ENCODE measurements at regions not wholly inside any gene's neighbourhood (a gene's known extent, or its start where the extent isn't known, plus 50 kb on each side); places are given as distances from the start of the nearest gene placed in this dataset.
"Not testable (repeated sequence)": the region's sequence is repeated elsewhere in the genome, so short reads cannot be mapped to it uniquely, and the experiment has no call there.

- no peak for DNase-seq
Measured at GRCh38 chr7:68733219-68734153, 864.8 kb upstream of the AUTS2 start.

DNA sequence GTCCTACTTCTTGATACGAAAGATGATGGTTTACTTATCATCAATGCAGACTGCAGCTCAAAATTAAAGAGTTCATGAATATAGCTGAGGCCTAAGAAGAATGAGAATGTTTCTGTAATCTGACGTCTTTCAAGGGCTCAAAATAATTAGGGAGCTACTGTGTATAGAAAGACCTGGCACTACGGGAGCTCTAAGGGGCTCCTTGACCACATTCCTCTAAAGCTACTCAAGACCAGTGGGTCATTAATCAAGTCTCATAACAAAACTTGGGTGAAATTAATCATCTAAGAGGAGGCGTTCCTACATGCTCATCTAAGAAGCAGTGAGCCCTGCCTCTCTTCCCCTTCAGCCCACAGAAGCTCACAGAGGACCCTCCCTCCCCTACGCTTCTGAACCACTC, 863.8 kb upstream of the AUTS2 start:
- no peak for DNase-seq

DNA sequence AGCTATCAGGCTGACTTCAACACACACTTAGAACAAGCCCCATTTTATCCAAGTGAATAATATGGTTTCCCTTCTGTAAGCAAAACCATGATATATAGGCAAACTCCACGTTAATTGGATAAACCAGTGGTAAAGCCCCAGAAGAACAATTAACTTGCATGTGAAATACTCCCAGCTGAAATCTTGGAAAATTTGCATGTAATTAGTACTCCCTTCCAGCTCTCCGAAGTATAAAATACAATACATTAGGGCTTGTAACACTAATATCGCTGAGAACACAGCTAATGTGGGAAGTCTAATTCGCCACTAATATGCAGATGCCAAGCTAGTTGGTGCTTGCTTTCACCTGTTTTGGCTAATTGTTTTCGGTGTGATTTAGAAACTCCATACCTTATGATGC, 859.0 kb upstream of the AUTS2 start:
- DNase-seq, result peak in 1 of 2 experiments; percentile 4

- DNase-seq, result no peak
Measured at GRCh38 chr7:68744036-68744435, 854.2 kb upstream of the AUTS2 start.

- DNase-seq, result no peak
Measured at GRCh38 chr7:68748934-68749900, 849.1 kb upstream of the AUTS2 start.

- DNase-seq, result no peak
Measured at GRCh38 chr7:68752485-68753178, 845.6 kb upstream of the AUTS2 start.

DNA sequence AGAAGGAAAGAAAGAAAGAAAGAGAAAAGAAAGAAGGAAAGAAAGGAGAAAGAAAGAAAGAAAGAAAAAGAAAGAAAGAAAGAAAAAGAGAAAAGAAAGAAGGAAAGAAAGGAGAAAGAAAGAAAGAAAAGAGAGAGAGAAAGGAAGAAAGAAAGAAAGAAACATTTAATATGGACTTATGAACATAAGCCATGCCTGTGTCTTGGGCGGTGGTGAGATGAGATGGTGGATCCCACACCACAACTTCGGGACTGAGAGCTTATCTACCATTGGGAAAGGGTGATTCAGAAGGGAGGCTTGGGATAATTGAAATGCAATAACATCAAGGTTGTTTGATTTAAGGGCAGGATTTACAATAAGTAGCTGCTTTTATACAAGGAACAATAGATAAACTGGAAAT, 843.9 kb upstream of the AUTS2 start:
- no peak for DNase-seq

GRCh38 chr7:68756986-68757495, 841.2 kb upstream of the AUTS2 start:
- DNase-seq, result no peak

GRCh38 chr7:68760556-68760955, 837.7 kb upstream of the AUTS2 start:
- no peak for DNase-seq

GRCh38 chr7:68767462-68767861, 830.8 kb upstream of the AUTS2 start:
- no peak for DNase-seq

- DNase-seq, result peak in 1 of 2 experiments; percentile 4
Measured at GRCh38 chr7:68770649-68771048, 827.6 kb upstream of the AUTS2 start.

DNA sequence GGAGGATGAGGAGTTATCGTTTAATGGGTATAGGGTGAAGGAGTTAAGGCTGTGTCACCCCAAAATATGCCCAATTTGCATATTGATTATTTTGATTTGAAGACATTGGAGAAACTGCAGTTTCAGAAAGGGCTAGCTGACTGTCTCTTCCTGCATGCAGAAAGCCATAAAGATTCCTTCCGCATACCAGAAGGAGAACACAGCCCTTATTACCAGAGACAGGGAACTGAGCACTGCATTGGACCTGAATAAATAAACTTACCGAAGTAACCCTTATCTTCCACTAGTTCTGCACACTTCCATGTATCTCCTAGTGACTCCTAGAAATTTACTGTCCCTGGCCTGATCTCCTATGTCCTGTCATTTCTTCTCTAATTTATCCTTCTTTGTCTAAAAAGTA, 821.9 kb upstream of the AUTS2 start:
- DNase-seq, result peak in 1 of 2 experiments; percentile 13

- DNase-seq, result no peak
Measured at GRCh38 chr7:68783684-68784083, 814.6 kb upstream of the AUTS2 start.

DNA sequence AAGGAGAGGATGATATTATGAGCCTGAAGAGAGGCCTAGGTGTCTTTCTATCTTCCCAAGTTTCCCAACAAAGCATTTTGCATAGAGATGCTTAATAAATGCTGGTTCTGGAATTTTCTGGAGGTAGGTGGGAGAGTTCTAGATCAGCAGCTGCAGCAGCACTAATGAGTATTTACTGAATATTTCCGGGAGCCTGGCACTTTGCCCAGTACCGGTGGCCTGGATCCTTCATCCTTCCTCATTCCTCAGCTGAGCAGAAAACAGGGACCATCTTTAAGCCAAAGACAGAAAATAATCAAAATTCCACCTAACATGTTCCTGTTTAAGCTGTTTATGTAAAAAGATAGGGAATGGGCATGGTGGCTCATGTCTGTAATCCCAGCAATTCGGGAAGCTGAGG, 813.2 kb upstream of the AUTS2 start:
- no peak for DNase-seq

DNA sequence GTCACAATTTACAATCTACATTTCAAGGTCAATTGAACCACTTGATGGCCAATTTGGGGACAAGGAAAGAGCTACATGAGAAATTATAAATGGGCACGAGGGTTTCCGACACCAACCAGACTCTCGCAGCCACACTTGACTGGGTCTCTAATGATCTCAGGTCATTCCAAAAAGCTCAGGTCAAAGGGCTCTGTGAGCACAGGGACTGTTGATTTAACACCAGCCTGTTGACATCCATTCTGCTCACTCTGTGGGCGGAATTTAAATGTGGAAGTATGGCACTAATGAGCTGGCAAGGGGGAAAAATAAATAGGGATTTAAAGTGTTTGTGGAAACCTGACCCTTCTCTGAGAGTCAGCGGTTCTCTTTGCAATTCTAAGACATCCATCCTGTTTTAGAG, 810.7 kb upstream of the AUTS2 start:
- no peak for DNase-seq

- not testable (repeated sequence) for DNase-seq
Measured at GRCh38 chr7:68788529-68788928, 809.7 kb upstream of the AUTS2 start.

- DNase-seq, result no peak
Measured at GRCh38 chr7:68789597-68789996, 808.7 kb upstream of the AUTS2 start.

DNA sequence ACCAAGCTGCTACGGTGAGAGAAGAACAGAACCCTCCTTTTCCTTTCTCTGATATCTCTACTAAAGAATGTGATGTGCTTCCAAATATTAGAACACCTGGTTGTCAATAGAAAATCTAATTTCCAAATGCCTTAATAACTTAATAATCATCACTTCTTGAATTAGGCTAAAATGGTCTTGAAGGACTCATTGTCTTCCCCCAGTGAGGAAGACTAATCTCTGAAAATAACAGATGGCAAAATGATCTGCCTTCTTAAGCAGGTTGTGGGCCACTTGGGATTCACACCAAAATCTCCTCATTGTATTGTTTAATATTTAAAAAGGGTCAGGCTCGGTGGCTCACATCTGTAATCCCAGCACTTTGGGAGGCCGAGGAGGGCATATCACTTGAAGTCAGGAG, 805.9 kb upstream of the AUTS2 start:
- DNase-seq, result no peak

GRCh38 chr7:68793513-68793912, 804.8 kb upstream of the AUTS2 start:
- DNase-seq, result no peak

DNA sequence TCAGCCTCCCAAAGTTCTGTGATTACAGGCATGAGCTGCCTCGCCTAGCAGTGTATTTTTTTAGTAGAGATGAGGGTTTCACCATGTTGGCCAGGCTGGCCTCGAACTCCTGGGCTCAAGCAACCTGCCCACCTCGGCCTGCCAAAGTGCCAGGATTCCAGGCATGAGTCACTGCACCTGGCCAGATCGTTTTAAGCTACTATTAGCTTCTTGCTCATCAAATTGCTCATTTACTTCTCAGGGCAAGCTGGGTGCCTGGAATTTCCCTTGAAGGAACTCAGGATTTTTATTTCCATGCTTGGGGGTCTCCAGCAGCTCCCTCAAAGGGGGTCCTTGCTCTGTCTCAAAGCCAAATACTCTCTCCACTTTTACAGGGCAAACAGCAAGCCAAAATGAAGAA, 798.0 kb upstream of the AUTS2 start:
- no peak for DNase-seq

DNA sequence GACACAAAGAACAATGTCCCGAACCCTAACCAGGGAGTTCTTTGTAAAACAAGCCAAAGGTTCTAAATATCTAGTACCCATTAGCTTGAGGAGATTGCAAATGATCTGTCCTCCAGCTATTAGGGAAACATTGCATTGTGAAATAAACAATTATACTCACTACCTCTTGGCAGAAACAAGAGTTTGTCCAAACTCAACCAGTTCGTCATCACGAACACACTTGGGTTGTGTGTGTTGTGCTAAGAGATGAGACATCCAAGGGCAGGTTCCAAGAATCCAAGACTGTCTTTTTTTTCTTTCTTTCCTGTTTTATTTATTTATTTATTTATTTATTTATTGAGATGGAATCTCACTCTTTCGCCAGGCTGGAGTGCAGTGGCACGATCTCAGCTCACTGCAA, 793.1 kb upstream of the AUTS2 start:
- no peak for DNase-seq

DNA sequence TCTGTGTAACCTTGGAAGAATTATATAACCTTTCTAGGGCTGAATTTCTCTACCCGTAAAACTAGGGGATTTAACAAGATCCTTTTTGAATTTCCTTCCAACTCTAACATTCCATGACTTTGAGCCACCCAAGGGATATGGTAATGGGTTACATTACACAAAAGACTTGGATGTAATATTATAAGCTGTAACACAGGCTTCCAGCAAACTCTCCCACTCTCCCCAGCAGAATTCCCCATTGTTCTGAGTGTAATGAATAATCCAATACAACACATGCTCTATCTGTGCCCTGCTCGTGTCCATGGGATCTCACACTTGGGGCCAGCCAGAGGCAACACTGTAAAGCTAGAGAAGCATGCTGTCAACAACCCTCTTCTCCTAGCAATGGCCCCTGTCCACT, 790.6 kb upstream of the AUTS2 start:
- DNase-seq, result no peak

DNA sequence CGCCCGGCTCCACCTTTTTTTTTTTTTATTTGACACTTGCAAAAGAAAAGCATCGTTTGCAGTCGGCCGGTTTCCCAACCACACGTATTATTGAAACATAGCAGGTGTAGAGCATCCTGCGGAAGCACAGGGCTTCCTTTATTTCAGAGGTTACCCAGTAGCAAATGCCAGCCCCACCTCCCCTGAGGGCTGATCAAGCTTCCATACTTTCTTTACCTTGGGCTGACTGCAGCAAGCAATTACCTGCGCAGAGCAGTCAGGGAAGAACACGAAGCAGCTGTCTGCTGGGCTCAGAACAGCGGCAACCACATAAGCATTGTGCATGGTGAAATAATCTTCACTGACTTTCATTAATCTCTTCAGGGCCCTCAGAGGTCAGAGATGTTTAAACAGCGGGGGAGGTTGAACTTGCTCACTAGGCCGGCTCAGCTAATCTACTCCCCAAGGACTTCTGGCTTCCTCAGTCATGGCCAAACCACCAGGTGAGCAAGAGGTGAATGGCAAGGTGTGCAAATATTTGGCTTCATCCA, 784.7 kb upstream of the AUTS2 start:
- DNase-seq, result peak; percentile 37 to 72
